NOMO-1 treated with dmso at 0.1 percent for 144 hours (cell line): ENCODE measurements at regions not wholly inside any gene's neighbourhood (a gene's known extent, or its start where the extent isn't known, plus 50 kb on each side); places are given as distances from the start of the nearest gene placed in this dataset.
"Not testable (repeated sequence)": the region's sequence is repeated elsewhere in the genome, so short reads cannot be mapped to it uniquely, and the experiment has no call there.

Experiments
- DNase-seq: peaks from one replicate; lab custom pipeline; 2025; ENCODE audit not compliant: unreplicated experiment; lab: John Stamatoyannopoulos, UW

DNA sequence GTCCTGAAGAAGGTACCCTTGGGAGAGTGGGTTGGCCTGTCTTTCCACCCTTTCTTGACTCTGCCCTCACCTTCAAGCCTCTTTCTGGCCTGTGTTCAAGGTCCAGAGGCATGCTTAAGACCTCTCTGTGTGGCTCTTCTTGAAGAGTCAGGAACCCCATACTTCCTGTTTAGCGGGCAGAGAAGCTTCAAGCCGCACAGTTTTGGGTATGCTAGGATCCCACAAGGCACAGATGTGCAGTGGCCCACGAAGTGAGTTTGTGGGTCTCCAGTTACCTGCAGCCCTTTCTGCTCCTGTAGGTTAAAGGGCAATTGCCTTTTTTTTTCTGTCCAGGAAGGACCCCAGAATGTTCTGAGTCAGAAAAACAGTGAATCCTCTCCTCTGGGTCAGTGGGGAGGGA is 87.4 kb upstream of the FCGR1A start:
- not testable (repeated sequence) for DNase-seq

DNA sequence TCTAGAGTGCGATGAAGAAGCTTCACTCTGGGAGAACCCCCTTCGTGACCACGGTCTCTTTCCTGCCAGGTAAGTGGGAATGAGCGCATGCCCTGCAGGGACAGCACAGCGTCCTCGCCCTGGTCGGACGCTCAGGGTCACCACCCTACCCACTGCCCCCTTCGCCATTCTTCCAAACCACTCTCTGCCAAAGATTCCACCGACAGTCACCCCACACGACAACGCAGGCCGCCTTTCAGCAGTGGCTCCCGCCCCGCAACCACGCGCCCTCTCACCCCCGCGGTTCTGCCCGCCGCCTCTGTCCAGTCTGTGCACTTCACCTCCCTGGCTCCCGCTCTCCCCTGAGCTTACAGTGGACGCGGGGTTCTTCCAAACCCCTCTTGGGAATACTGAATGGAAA is 82.3 kb upstream of the FCGR1A start:
- not testable (repeated sequence) for DNase-seq

DNA sequence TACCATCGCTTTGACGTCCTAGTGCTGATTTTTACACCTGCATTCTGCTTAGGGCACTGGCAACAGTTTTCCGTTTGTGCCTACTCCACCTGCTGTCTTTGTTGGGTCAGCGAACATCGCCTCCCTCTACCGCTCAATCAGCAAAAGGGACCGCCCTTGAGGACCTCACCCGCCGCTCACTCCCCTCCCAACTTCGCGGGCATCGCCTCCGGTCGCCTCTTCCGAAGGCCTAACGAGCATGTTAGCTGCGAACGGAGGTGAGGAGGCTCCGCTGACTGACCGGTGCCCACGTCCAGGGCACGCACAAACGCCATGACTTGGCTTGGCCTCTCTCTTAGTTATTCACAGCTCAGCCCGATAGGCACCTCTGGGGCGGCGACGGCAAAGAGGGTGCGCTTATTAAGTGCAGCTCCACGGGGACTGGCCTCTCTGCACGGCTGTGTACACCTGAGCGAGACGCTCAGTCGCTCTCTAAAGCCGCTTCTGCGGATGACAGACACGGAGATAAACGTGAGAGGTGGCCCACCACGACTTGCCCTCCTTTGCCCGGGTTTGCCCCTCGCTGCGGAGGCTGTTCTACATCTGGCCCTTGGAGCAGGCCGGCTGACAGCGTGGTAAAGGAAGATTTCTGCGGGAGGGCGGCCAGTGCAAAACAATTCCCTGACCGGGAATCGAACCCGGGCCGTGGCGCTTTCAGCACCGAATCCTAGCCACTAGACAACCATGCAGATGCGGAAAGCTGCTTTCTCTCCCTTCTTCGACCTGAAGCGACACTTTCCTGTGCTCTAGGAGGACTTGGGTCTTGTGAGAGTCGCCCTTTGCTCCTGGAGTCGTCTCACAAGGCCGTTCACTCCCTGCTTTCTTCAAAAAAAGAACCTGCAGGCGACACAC is 81.6 kb upstream of the FCGR1A start:
- not testable (repeated sequence) for DNase-seq

DNA sequence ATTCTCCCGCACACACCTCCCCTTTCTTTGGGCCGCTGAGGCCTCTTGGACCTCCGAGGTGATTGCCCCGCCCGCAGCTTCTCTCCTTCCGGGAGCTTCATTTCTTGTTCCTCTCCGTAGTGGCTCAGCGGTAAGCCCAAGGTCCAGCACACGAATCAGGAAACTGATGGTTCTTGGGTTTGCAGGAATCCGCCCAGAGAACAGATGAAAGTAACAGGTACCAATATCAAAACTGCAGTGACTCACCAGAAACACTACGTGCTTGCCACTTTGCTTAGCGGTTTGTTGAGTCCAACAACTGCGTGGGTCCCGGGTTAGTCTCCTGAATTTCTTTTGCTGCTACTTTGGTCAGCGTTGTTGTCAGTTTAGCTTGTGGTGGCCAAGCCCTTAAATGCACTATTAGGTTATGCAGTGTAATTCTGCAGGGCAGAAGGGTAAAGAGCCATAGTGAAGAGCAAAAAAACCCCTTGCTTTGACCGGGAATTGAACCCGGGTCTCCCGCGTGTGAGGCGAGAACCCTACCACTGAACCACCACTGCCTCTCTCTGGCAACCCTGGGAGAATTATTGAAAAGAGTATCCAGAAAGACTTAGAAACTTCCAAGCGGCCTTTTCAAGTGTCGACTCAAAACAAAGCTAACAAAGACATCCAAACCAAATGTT is 74.2 kb upstream of the FCGR1A start:
- not testable (repeated sequence) for DNase-seq

DNA sequence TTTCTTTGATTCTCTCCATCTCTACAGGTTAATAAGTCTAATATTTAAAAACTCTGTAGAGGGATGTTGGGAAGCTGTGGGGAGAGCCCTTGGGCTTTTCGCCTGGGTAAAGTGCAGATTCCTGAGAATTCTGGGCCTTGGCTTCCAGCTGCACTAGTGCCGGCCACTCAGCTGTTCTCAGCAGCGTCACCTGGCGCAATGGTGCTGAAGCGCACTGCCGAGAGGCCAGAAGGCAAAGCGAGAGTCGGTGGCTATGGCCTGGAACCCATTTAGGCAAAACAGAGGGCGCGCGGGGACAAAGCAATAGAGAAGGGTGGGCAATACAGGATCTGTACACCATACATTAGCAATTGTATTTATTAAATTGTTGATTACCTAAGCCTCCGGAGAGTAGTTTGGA is 70.8 kb upstream of the FCGR1A start:
- DNase-seq, result not testable (repeated sequence)

DNA sequence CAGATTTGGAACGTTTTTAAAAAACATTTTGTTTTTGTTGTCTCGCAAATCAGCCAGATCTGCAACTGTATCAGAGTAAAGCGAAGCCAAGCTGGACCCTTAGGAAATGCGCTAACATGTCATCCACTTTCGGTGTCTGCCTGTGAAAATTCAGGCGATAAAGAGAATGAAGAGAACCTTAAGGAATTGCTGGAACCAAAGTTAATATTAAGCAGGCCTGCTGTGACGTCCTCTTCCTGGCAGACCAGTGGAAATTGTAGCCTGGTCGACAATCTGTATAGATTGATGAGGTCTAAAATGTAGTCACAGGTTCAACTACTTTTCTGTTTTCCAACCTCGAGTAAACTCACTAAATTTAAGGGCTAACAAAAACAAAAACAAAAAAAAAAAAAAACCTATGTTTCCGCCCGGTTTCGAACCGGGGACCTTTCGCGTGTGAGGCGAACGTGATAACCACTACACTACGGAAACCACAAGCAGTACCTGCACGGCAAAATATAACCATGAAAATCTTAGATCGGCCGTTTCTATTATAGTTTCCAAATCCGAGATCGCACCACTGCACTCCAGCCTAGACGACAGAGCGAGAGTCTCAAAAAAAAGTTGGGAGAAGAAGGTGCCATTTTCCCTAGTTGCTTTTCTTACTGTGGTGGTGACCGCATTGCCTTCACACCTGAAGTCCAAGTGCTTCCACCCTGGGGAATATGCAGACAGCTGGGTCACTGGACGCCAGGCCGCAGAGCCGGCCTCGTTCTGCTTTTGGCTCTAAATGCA is 70.2 kb upstream of the FCGR1A start:
- not testable (repeated sequence) for DNase-seq

DNA sequence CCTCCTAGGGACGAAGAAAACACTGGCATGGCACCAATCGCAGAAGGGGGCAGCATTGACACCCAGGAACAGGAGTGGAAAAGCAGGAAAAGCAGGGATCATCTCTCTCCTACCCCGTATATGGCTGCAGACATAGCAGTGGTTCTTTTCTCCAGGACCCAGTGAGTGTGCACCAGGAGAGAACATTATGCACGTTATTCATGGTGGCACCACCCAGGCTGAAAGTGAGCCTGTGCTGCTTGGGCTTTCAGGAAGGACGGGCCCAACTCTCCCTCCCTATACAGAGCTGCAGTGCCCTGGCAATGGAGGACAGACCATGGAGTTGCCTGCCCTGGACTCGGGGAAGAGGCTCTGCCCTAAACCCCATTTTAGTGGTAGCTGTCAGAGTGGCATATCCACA is 69.0 kb upstream of the FCGR1A start:
- DNase-seq, result not testable (repeated sequence)

DNA sequence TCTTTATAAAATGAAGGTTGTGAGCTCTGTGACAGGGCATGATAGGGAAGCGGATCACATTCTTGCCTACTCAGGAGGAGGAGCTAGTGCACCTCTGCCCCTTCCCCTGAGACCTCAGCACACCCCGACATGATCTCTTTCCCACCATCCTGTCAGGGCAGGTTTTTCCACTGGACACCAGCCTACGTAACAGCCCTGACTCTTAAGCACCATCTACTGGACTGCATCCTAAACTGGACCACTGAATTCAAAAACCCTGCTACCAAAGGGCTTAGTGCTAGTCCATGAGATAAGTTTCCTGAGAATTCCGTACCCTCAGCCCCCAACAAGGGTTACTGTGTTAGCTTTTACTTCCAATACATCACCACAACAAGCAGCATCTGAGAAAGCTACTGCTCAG is 68.5 kb upstream of the FCGR1A start:
- not testable (repeated sequence) for DNase-seq

DNA sequence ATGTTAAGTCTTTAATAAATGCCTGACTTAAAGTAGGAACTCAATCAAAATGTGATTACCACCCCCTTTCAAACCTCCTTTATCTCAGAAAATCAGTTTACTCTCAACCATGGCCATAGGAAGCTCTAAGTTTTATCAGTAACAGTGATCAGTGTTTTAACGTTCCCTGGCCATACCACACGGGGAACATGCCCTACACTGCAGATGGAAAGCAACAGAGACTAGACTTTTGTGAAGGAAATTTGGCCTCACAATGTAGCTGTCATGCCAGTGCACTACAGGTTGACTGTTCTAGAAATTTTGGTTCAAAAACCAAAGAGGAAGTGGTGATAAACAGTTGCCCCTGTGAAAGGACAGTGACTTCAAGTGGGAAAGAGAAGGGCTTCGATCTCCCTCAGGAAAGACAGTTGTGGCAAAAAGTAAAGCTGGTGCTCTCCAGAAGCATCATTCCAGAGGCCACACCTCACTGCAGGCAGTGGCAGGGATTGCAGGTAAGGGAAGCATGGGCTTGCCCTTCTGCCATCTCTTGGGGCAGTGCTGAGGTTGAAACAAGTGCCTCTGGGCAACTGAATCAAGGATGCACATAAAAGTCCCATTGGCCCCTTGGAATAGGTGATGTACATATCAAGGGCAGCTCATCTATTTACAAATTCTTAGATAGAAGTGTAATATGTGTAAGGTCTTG is 57.7 kb upstream of the FCGR1A start:
- DNase-seq, result not testable (repeated sequence)

DNA sequence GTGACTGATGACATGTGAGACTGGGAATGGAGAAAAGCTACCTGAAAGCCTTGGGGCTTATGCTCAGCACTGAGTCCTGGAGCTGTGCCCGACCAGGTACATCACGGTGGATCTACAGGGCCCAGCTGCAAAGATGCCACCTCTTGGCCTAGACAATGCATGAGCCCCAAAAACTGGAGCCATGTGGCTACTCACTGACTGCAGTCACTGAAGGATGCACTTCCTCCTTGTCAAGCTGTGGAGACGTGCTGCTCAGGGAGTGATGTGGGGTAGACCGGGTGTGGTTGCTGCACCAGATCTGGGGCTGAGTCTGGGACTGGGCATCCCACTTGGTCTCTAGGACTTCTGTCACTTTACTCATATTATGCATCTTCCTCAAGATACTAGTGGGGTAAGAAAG is 55.8 kb upstream of the FCGR1A start:
- DNase-seq, result not testable (repeated sequence)

DNA sequence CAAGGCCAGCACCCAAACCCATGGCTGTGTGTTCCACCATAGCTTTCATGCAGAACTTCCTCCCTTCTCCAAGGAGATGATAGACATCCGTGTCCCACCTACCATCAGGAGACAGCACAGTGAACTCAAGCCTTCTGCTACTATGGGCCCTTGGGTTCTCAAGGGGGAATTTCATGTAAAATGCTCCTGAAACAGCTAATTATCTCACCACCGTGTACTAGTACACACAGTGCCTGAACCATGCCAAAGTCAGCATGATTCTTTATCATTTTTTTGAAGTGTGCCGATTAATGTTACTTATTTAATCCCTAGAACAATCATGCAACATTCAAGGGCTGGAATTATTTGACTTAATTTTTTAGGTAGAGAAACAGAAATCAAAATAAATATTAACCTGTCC is 53.9 kb upstream of the FCGR1A start:
- not testable (repeated sequence) for DNase-seq
